HUES48 (cell line): ENCODE measurements at regions not wholly inside any gene's neighbourhood (a gene's known extent, or its start where the extent isn't known, plus 50 kb on each side); places are given as distances from the start of the nearest gene placed in this dataset.

Experiments
- H3K27ac ChIP-seq: one replicate; pipeline ENCODE4 v1.7.0; 2013; ENCODE audit warnings: low read depth, low read length, inconsistent platforms
- H3K27me3 ChIP-seq: 2 replicates; pipeline ENCODE4 v1.6.1; 2013; ENCODE audit warnings: mild to moderate bottlenecking, low read length; ENCODE audit not compliant: control insufficient read depth, insufficient read depth
- H3K36me3 ChIP-seq: 2 replicates; pipeline ENCODE4 v1.6.1; 2013; ENCODE audit warnings: low read length; ENCODE audit not compliant: control insufficient read depth, insufficient read depth
- H3K4me1 ChIP-seq: 2 replicates; pipeline ENCODE4 v1.6.1; 2013; ENCODE audit warnings: mild to moderate bottlenecking, low read length; ENCODE audit not compliant: control insufficient read depth, insufficient read depth
- H3K4me3 ChIP-seq: 2 replicates; pipeline ENCODE4 v1.5.1; 2013; ENCODE audit warnings: mild to moderate bottlenecking, low read depth, low read length
- H3K9ac ChIP-seq: 2 replicates; pipeline ENCODE4 v1.6.1; 2013; ENCODE audit warnings: mild to moderate bottlenecking, low read depth, low read length, moderate library complexity
- H3K9me3 ChIP-seq: 2 replicates; pipeline ENCODE4 v1.6.1; 2013; ENCODE audit warnings: low read length; ENCODE audit not compliant: control insufficient read depth, insufficient read depth

GRCh38 chr13:95368998-95369397, 67.7 kb upstream of the ABCC4 start:
- no peaks in the 10 kb centered on the region for H3K4me1 ChIP-seq
- H3K27me3 ChIP-seq, result no peaks in the 10 kb centered on the region
- H3K36me3 ChIP-seq, result no peaks in the 10 kb centered on the region
- no peak overlapping the region for H3K27ac ChIP-seq
- H3K9me3 ChIP-seq, result no peaks in the 10 kb centered on the region
- H3K9ac ChIP-seq, result no peak overlapping the region
- no peak overlapping the region for H3K4me3 ChIP-seq

GRCh38 chr13:95375706-95376105, 74.5 kb upstream of the ABCC4 start:
- Histone ChIP-seq H3K27me3 (no peaks in the 10 kb centered on the region), H3K9ac (no peak overlapping the region), H3K4me3 (no peak overlapping the region), H3K9me3 (no peaks in the 10 kb centered on the region), H3K27ac (no peak overlapping the region), H3K4me1 (peaks cover 3% of the 10 kb centered on the region; the same call in 1 of the 2 replicates), H3K36me3 (no peaks in the 10 kb centered on the region)

GRCh38 chr13:95378603-95379002, 77.4 kb upstream of the ABCC4 start:
- Histone ChIP-seq H3K4me1 (peaks cover 3% of the 10 kb centered on the region; the same call in 1 of the 2 replicates), H3K36me3 (no peaks in the 10 kb centered on the region), H3K27me3 (no peaks in the 10 kb centered on the region), H3K9ac (no peak overlapping the region), H3K27ac (no peak overlapping the region), H3K9me3 (no peaks in the 10 kb centered on the region), H3K4me3 (no peak overlapping the region)

- no peak overlapping the region for H3K4me3 ChIP-seq
Observed at GRCh38 chr13:95380468-95381211, 79.4 kb upstream of the ABCC4 start.

GRCh38 chr13:95381212-95381527, 79.9 kb upstream of the ABCC4 start:
- no peaks in the 10 kb centered on the region for H3K36me3 ChIP-seq
- no peaks in the 10 kb centered on the region for H3K9me3 ChIP-seq
- H3K27me3 ChIP-seq, result no peaks in the 10 kb centered on the region
- no peak overlapping the region for H3K9ac ChIP-seq
- peaks cover 3% of the 10 kb centered on the region; the same call in 1 of the 2 replicates for H3K4me1 ChIP-seq
- H3K27ac ChIP-seq, result no peak overlapping the region
- H3K4me3 ChIP-seq, result no peak overlapping the region

More at GRCh38 chr13:95380468-95381211, 79.4 kb upstream of the ABCC4 start:
- no peak overlapping the region for H3K27ac ChIP-seq
- peaks cover 3% of the 10 kb centered on the region; the same call in 1 of the 2 replicates for H3K4me1 ChIP-seq
- no peaks in the 10 kb centered on the region for H3K36me3 ChIP-seq
- no peaks in the 10 kb centered on the region for H3K27me3 ChIP-seq
- H3K9me3 ChIP-seq, result no peaks in the 10 kb centered on the region
- H3K9ac ChIP-seq, result no peak overlapping the region

- no peaks in the 10 kb centered on the region for H3K36me3 ChIP-seq
- H3K27me3 ChIP-seq, result no peaks in the 10 kb centered on the region
- H3K9me3 ChIP-seq, result no peaks in the 10 kb centered on the region
- H3K9ac ChIP-seq, result no peak overlapping the region
- peaks cover 3% of the 10 kb centered on the region; the same call in 1 of the 2 replicates for H3K4me1 ChIP-seq
- H3K4me3 ChIP-seq, result no peak overlapping the region
- no peak overlapping the region for H3K27ac ChIP-seq
Observed at GRCh38 chr13:95382411-95382810, 81.2 kb upstream of the ABCC4 start.

GRCh38 chr13:95382916-95383315, 81.7 kb upstream of the ABCC4 start:
- Histone ChIP-seq H3K4me3 (no peak overlapping the region), H3K27me3 (no peaks in the 10 kb centered on the region), H3K9ac (no peak overlapping the region), H3K9me3 (no peaks in the 10 kb centered on the region), H3K4me1 (peaks cover 3% of the 10 kb centered on the region; the same call in 1 of the 2 replicates), H3K27ac (no peak overlapping the region), H3K36me3 (no peaks in the 10 kb centered on the region)

- H3K36me3 ChIP-seq, result no peaks in the 10 kb centered on the region
- no peaks in the 10 kb centered on the region for H3K9me3 ChIP-seq
- H3K9ac ChIP-seq, result no peak overlapping the region
- H3K4me1 ChIP-seq, result peaks cover 2% of the 10 kb centered on the region; the same call in 1 of the 2 replicates
- H3K27ac ChIP-seq, result no peak overlapping the region
- H3K27me3 ChIP-seq, result no peaks in the 10 kb centered on the region
- no peak overlapping the region for H3K4me3 ChIP-seq
Observed at GRCh38 chr13:95385373-95385772, 84.1 kb upstream of the ABCC4 start.

- H3K4me1 ChIP-seq, result no peaks in the 10 kb centered on the region
- no peaks in the 10 kb centered on the region for H3K9me3 ChIP-seq
- H3K27me3 ChIP-seq, result no peaks in the 10 kb centered on the region
- H3K9ac ChIP-seq, result no peak overlapping the region
- H3K27ac ChIP-seq, result no peak overlapping the region
- no peak overlapping the region for H3K4me3 ChIP-seq
- no peaks in the 10 kb centered on the region for H3K36me3 ChIP-seq
Observed at GRCh38 chr13:95385798-95386197, 84.5 kb upstream of the ABCC4 start.

- Histone ChIP-seq H3K4me3 (no peak overlapping the region), H3K27me3 (no peaks in the 10 kb centered on the region), H3K4me1 (no peaks in the 10 kb centered on the region), H3K9me3 (no peaks in the 10 kb centered on the region), H3K27ac (no peak overlapping the region), H3K36me3 (no peaks in the 10 kb centered on the region), H3K9ac (no peak overlapping the region)
Observed at GRCh38 chr13:95386370-95386769, 85.1 kb upstream of the ABCC4 start.

GRCh38 chr13:95387733-95388207, 86.5 kb upstream of the ABCC4 start:
- no peak overlapping the region for H3K9ac ChIP-seq
- no peaks in the 10 kb centered on the region for H3K27me3 ChIP-seq
- no peak overlapping the region for H3K27ac ChIP-seq
- H3K36me3 ChIP-seq, result no peaks in the 10 kb centered on the region
- no peaks in the 10 kb centered on the region for H3K9me3 ChIP-seq
- no peaks in the 10 kb centered on the region for H3K4me1 ChIP-seq
- no peak overlapping the region for H3K4me3 ChIP-seq
